Keratinocyte (primary cell): ENCODE measurements at regions not wholly inside any gene's neighbourhood (a gene's known extent, or its start where the extent isn't known, plus 50 kb on each side); places are given as distances from the start of the nearest gene placed in this dataset.
"Not testable (repeated sequence)": the region's sequence is repeated elsewhere in the genome, so short reads cannot be mapped to it uniquely, and the experiment has no call there.

Source experiments
- DNase-seq: peaks from one replicate; pipeline ENCODE4 v3.0.0-alpha.2; 2011; ENCODE audit warnings: low read depth, missing footprints, low spot score
- FAIRE-seq: peaks from 2 replicates; lab custom pipeline; 2011; peaks lifted over from hg19 to GRCh38; lab: Jason Lieb, UNC
- H2AFZ ChIP-seq: 2 replicates; pipeline ENCODE4 v1.6.0; 2012; ENCODE audit warnings: low read length, control low read depth, inconsistent platforms; ENCODE audit not compliant: control insufficient read depth
- H3K27ac ChIP-seq: 2 replicates; pipeline ENCODE4 v1.5.1; 2011; ENCODE audit warnings: low read length; ENCODE audit not compliant: control insufficient read depth, insufficient read depth
- H3K27me3 ChIP-seq: 3 replicates; pipeline ENCODE4 v1.6.0; 2011; ENCODE audit warnings: low read length; ENCODE audit not compliant: control insufficient read depth, insufficient read depth; ENCODE audit errors: extremely low read depth
- H3K36me3 ChIP-seq, 2 experiments: 2 replicates in 1 of 2; 3 replicates in 1 of 2; pipeline ENCODE4 v1.5.1; 2011; ENCODE audit warnings: low read length in 2 of 2, mild to moderate bottlenecking in 1 of 2; ENCODE audit not compliant: control insufficient read depth in 2 of 2, insufficient read depth in 2 of 2; ENCODE audit errors: extremely low read depth in 1 of 2
- H3K4me1 ChIP-seq: 3 replicates; pipeline ENCODE4 v1.5.1; 2011; ENCODE audit warnings: low read length; ENCODE audit not compliant: control insufficient read depth, insufficient read depth; ENCODE audit errors: extremely low read depth
- H3K4me2 ChIP-seq: 3 replicates; pipeline ENCODE4 v1.6.0; 2011; ENCODE audit warnings: low read depth, low read length; ENCODE audit not compliant: control insufficient read depth, insufficient read depth; ENCODE audit errors: extremely low read depth
- H3K4me3 ChIP-seq, 3 experiments: fragments of 200-600 bp in 1 of 3; sonication (generic) in 1 of 3; 2 replicates in 2 of 3; 3 replicates in 1 of 3; pipeline ENCODE4 v1.5.1; 2011 to 2016; ENCODE audit warnings: low read length in 3 of 3, mild to moderate bottlenecking in 3 of 3, control low read depth in 2 of 3, inconsistent platforms in 1 of 3, low read depth in 1 of 3, mixed read lengths in 1 of 3, mixed run types in 1 of 3, moderate library complexity in 1 of 3; ENCODE audit not compliant: control insufficient read depth in 2 of 3, insufficient read depth in 2 of 3; ENCODE audit errors: extremely low read depth in 1 of 3
- H3K79me2 ChIP-seq: 2 replicates; pipeline ENCODE4 v1.6.0; 2012; ENCODE audit warnings: low read length; ENCODE audit not compliant: control insufficient read depth, insufficient read depth
- H3K9ac ChIP-seq: 3 replicates; pipeline ENCODE4 v1.6.0; 2011; ENCODE audit warnings: low read length; ENCODE audit not compliant: control insufficient read depth, insufficient read depth; ENCODE audit errors: extremely low read depth
- H3K9me1 ChIP-seq: 3 replicates; pipeline ENCODE4 v1.6.0; 2011; ENCODE audit warnings: low read length; ENCODE audit not compliant: control insufficient read depth, insufficient read depth; ENCODE audit errors: extremely low read depth
- H3K9me3 ChIP-seq: 2 replicates; pipeline ENCODE4 v1.5.1; 2012; ENCODE audit warnings: low read depth, low read length; ENCODE audit not compliant: control insufficient read depth
- H4K20me1 ChIP-seq: 3 replicates; pipeline ENCODE4 v1.6.0; 2011; ENCODE audit warnings: low read length; ENCODE audit not compliant: control insufficient read depth, insufficient read depth; ENCODE audit errors: extremely low read depth
- EZH2 ChIP-seq: IDR thresholded peaks from one replicate; pipeline ENCODE4 v1.6.1; 2012; ENCODE audit warnings: inconsistent platforms, mild to moderate bottlenecking, low read length, moderate library complexity
- dilution Hi-C: fragments of 300-500 bp; cut with MboI; formaldehyde crosslinking; loops from one replicate; pipeline ENCODE4 v1.7.0; 2020; ENCODE audit warnings: low sequenced_read_pairs; ENCODE audit not compliant: extremely low pct_ligation_motif_present
- TF ChIP-seq, protein P1 (sequence below), 3 experiments: IDR thresholded peaks in 1 of 3; conservative IDR thresholded peaks in 1 of 3; optimal IDR thresholded peaks in 1 of 3; 2 replicates in 2 of 3; 3 replicates in 1 of 3; pipeline versions ENCODE3 to v1.5.1; 2011; ENCODE audit warnings: low read length in 3 of 3, mild to moderate bottlenecking in 3 of 3, moderate library complexity in 2 of 3, control low read depth in 1 of 3, inconsistent platforms in 1 of 3; ENCODE audit not compliant: insufficient read depth in 2 of 3; ENCODE audit errors: extremely low read depth in 1 of 3

DNA sequence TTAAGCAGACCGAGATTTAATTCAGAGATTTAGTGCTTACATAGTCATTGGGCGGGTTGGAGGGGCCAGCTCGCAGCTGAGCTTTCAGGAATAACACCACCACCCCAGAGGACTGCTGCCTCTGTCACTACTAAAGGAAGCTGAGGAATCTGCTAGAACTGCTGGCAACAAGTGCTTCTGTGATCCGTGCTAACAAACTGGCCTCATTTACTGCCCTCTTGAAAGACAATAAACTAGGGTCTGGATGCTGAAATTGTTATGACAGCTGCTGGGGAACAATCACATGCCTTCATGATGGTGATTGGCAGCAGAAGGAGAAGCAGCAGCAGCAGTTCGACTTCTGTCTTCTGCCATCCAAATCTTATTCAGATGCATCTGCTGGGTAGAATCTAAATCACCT lies 285.5 kb upstream of the TAC1 start:
- no peaks in the 10 kb centered on the region for H4K20me1 ChIP-seq
- H3K9ac ChIP-seq, result no peak overlapping the region
- H3K27ac ChIP-seq, result no peak overlapping the region
- H3K36me3 ChIP-seq, result no peaks in the 10 kb centered on the region
- no peak for DNase-seq
- no peaks in the 10 kb centered on the region for H3K4me1 ChIP-seq
- no peak overlapping the region for H3K4me2 ChIP-seq
- H3K9me3 ChIP-seq, result no peaks in the 10 kb centered on the region
- TF ChIP-seq, protein P1, sequence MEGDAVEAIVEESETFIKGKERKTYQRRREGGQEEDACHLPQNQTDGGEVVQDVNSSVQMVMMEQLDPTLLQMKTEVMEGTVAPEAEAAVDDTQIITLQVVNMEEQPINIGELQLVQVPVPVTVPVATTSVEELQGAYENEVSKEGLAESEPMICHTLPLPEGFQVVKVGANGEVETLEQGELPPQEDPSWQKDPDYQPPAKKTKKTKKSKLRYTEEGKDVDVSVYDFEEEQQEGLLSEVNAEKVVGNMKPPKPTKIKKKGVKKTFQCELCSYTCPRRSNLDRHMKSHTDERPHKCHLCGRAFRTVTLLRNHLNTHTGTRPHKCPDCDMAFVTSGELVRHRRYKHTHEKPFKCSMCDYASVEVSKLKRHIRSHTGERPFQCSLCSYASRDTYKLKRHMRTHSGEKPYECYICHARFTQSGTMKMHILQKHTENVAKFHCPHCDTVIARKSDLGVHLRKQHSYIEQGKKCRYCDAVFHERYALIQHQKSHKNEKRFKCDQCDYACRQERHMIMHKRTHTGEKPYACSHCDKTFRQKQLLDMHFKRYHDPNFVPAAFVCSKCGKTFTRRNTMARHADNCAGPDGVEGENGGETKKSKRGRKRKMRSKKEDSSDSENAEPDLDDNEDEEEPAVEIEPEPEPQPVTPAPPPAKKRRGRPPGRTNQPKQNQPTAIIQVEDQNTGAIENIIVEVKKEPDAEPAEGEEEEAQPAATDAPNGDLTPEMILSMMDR (optimal IDR thresholded peaks at IDR 0.05 in 1 of 3, IDR thresholded peaks at IDR 0.05 in 1 of 3, conservative IDR thresholded peaks at IDR 0.05 in 1 of 3; ENCODE audit: extremely low read depth in 1 of 3, insufficient read depth in 2 of 3, low read length in 3 of 3), result no peak
- no peak for TF ChIP-seq EZH2
- H3K9me1 ChIP-seq, result no peaks in the 10 kb centered on the region
- H3K4me3 ChIP-seq, result no peak overlapping the region
- H3K79me2 ChIP-seq, result no peaks in the 10 kb centered on the region
- H2AFZ ChIP-seq, result no peak overlapping the region
- FAIRE-seq, result no peak
- H3K27me3 ChIP-seq, result no peaks in the 10 kb centered on the region
- dilution Hi-C loops, result no loop called here

GRCh38 chr7:97449448-97449847 lies 282.4 kb upstream of the TAC1 start:
- H3K4me1 ChIP-seq, H3K4me3 ChIP-seq, H3K36me3 ChIP-seq, H3K27me3 ChIP-seq, H3K27ac ChIP-seq, DNase-seq, H2AFZ ChIP-seq, H3K9ac ChIP-seq, H3K9me1 ChIP-seq, H4K20me1 ChIP-seq, H3K4me2 ChIP-seq, FAIRE-seq, H3K9me3 ChIP-seq, dilution Hi-C loops, H3K79me2 ChIP-seq: not testable (repeated sequence)

DNA sequence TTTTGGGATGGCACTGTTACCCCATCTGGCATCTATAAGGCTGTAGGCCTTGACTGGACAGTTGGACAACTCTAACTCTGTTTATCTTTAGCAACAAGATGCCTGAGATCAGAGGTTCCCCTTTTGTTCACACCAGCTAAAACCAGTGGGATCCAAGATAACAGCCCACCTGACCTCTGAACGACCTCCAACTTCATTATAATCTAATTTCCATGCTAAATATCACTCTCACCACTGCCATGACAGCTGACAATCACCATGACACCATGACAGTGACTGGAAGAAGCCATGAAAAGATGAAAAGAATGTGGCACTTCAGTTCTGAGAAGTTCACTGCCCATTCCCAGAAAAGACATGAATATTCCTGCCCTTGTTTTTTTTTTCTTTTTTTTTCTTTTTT lies 281.4 kb upstream of the TAC1 start:
- no peaks in the 10 kb centered on the region for H3K4me1 ChIP-seq
- H3K9me3 ChIP-seq, result no peaks in the 10 kb centered on the region
- H4K20me1 ChIP-seq, result no peaks in the 10 kb centered on the region
- no peak overlapping the region for H3K4me2 ChIP-seq
- no peaks in the 10 kb centered on the region for H3K36me3 ChIP-seq
- H3K27ac ChIP-seq, result no peak overlapping the region
- no peaks in the 10 kb centered on the region for H3K27me3 ChIP-seq
- FAIRE-seq, result no peak
- DNase-seq, result no peak
- no peaks in the 10 kb centered on the region for H3K9me1 ChIP-seq
- dilution Hi-C loops, result no loop called here
- no peak overlapping the region for H3K4me3 ChIP-seq
- no peak for TF ChIP-seq EZH2
- TF ChIP-seq, protein P1 (optimal IDR thresholded peaks at IDR 0.05 in 1 of 3, IDR thresholded peaks at IDR 0.05 in 1 of 3, conservative IDR thresholded peaks at IDR 0.05 in 1 of 3; ENCODE audit: extremely low read depth in 1 of 3, insufficient read depth in 2 of 3, low read length in 3 of 3), result no peak
- no peaks in the 10 kb centered on the region for H3K79me2 ChIP-seq
- no peak overlapping the region for H3K9ac ChIP-seq
- no peak overlapping the region for H2AFZ ChIP-seq
